ENCODE measurements at regions not wholly inside any gene's neighbourhood (a gene's known extent, or its start where the extent isn't known, plus 50 kb on each side); places are given as distances from the start of the nearest gene placed in this dataset.

GRCh38 chr3:36214460-36214859 lies 165.8 kb upstream of the STAC start:
- CTCF ChIA-PET, result no interaction called here
- Histone ChIP-seq H2AFZ (ENCODE audit: low read depth, low read length) (no peak overlapping the region), H3K9me1 (replicated peaks; ENCODE audit: control insufficient read depth, extremely low read depth, insufficient read depth, low read length) (no peaks in the 10 kb centered on the region), H3K9ac (replicated peaks; ENCODE audit: extremely low read depth, insufficient read depth, low read length) (no peak overlapping the region), H3K4me3 (replicated peaks in 1 of 3; ENCODE audit: insufficient read depth in 1 of 3, low read depth in 1 of 3, low read length in 3 of 3) (no peak overlapping the region), H3K27ac (ENCODE audit: insufficient read depth, low read depth, low read length) (no peak overlapping the region), H3K79me2 (ENCODE audit: control insufficient read depth, insufficient read depth, low read length) (no peaks in the 10 kb centered on the region), H3K36me3 (ENCODE audit: control insufficient read depth in 2 of 2, extremely low read depth in 1 of 2, insufficient read depth in 2 of 2, low read length in 2 of 2) (no peaks in the 10 kb centered on the region), H3K9me3 (replicated peaks; ENCODE audit: control insufficient read depth, insufficient read depth, low read length) (no peaks in the 10 kb centered on the region), H4K20me1 (replicated peaks; ENCODE audit: control insufficient read depth, extremely low read depth, insufficient read depth, low read length) (no peaks in the 10 kb centered on the region), H3K4me2 (ENCODE audit: insufficient read depth, low read length) (no peak overlapping the region), H3K27me3 (ENCODE audit: control insufficient read depth in 2 of 2, insufficient read depth in 2 of 2, low read length in 2 of 2) (no peaks in the 10 kb centered on the region), H3K4me1 (ENCODE audit: control insufficient read depth, extremely low read depth, insufficient read depth, low read length) (no peaks in the 10 kb centered on the region)
- POLR2A ChIA-PET, result no interaction called here
- FAIRE-seq (no peak), DNase-seq (ENCODE audit: low read depth, low spot score) (no peak)
- dilution Hi-C loops (cut with MboI; ENCODE audit: extremely low pct_ligation_motif_present, low sequenced_read_pairs) (no loop called here), intact Hi-C loops (cut with micrococcal nuclease) (no loop called here)
- BruUV-seq (replicated peaks), result no TSS peak
- TF ChIP-seq JUN (IDR thresholded peaks at IDR 0.05; ENCODE audit: borderline replicate concordance, insufficient read depth, insufficient read length, low read depth) (no peak), POLR2AphosphoS5 (IDR thresholded peaks at IDR 0.05; ENCODE audit: insufficient read depth, low read depth, low read length) (no peak)

GRCh38 chr3:36215241-36215640 lies 165.1 kb upstream of the STAC start:
- Histone ChIP-seq H3K9me1 (replicated peaks; ENCODE audit: control insufficient read depth, extremely low read depth, insufficient read depth, low read length) (no peaks in the 10 kb centered on the region), H3K79me2 (ENCODE audit: control insufficient read depth, insufficient read depth, low read length) (no peaks in the 10 kb centered on the region), H3K4me1 (ENCODE audit: control insufficient read depth, extremely low read depth, insufficient read depth, low read length) (no peaks in the 10 kb centered on the region), H3K27ac (ENCODE audit: insufficient read depth, low read depth, low read length) (no peak overlapping the region), H3K27me3 (ENCODE audit: control insufficient read depth in 2 of 2, insufficient read depth in 2 of 2, low read length in 2 of 2) (no peaks in the 10 kb centered on the region), H3K4me3 (replicated peaks in 1 of 3; ENCODE audit: insufficient read depth in 1 of 3, low read depth in 1 of 3, low read length in 3 of 3) (no peak overlapping the region), H3K4me2 (ENCODE audit: insufficient read depth, low read length) (no peak overlapping the region), H3K9me3 (replicated peaks; ENCODE audit: control insufficient read depth, insufficient read depth, low read length) (no peaks in the 10 kb centered on the region), H2AFZ (ENCODE audit: low read depth, low read length) (no peak overlapping the region), H3K9ac (replicated peaks; ENCODE audit: extremely low read depth, insufficient read depth, low read length) (no peak overlapping the region), H3K36me3 (ENCODE audit: control insufficient read depth in 2 of 2, extremely low read depth in 1 of 2, insufficient read depth in 2 of 2, low read length in 2 of 2) (no peaks in the 10 kb centered on the region), H4K20me1 (replicated peaks; ENCODE audit: control insufficient read depth, extremely low read depth, insufficient read depth, low read length) (no peaks in the 10 kb centered on the region)
- FAIRE-seq (no peak), DNase-seq (ENCODE audit: low read depth, low spot score) (no peak)
- intact Hi-C loops (cut with micrococcal nuclease) (no loop called here), dilution Hi-C loops (cut with MboI; ENCODE audit: extremely low pct_ligation_motif_present, low sequenced_read_pairs) (no loop called here)
- CTCF ChIA-PET, result no interaction called here
- no peak for TF ChIP-seq MYC (IDR thresholded peaks at IDR 0.05; ENCODE audit: low read depth, low read length)
- no peak for TF ChIP-seq JUN (IDR thresholded peaks at IDR 0.05; ENCODE audit: borderline replicate concordance, insufficient read depth, insufficient read length, low read depth)
- no peak for TF ChIP-seq GATA2 (IDR thresholded peaks at IDR 0.05; ENCODE audit: insufficient read depth, insufficient read length, low read depth, low read length)
- TF ChIP-seq FOS (IDR thresholded peaks at IDR 0.05; ENCODE audit: borderline replicate concordance, insufficient read depth, low read length), result no peak
- TF ChIP-seq EZH2 (IDR thresholded peaks at IDR 0.05; ENCODE audit: borderline replicate concordance, low read depth, low read length, severe bottlenecking), result no peak
- no peak for TF ChIP-seq MAX (IDR thresholded peaks at IDR 0.05; ENCODE audit: insufficient read depth, insufficient read length)
- TF ChIP-seq POLR2A (IDR thresholded peaks at IDR 0.05; ENCODE audit: low read depth, low read length), result no peak
- TF ChIP-seq POLR2AphosphoS5 (IDR thresholded peaks at IDR 0.05; ENCODE audit: insufficient read depth, low read depth, low read length), result no peak
- no peak for TF ChIP-seq CTCF (IDR thresholded peaks at IDR 0.05; ENCODE audit: extremely low read depth in 1 of 2, insufficient read depth in 1 of 2, low read depth in 1 of 2, low read length in 2 of 2)
- BruUV-seq (replicated peaks), result no TSS peak
- POLR2A ChIA-PET, result no interaction called here
